H9 (cell line): ENCODE measurements at regions not wholly inside any gene's neighbourhood (a gene's known extent, or its start where the extent isn't known, plus 50 kb on each side); places are given as distances from the start of the nearest gene placed in this dataset.

ENCODE experiments used
- DNase-seq: peaks from one replicate; pipeline ENCODE4 v3.0.0-alpha.2; 2017
- H2AFZ ChIP-seq: one replicate; pipeline ENCODE4 v1.6.1; 2013; ENCODE audit warnings: mild to moderate bottlenecking, low read length, control low read depth, moderate library complexity
- H2AK5ac ChIP-seq: 2 replicates; pipeline ENCODE4 v1.6.1; 2013; ENCODE audit warnings: low read length, control low read depth, mixed read lengths; ENCODE audit not compliant: insufficient read length
- H2BK120ac ChIP-seq: one replicate; pipeline ENCODE4 v1.6.1; 2013; ENCODE audit warnings: low read depth, mild to moderate bottlenecking, low read length, control low read depth, inconsistent platforms; ENCODE audit not compliant: poor library complexity, severe bottlenecking
- H2BK12ac ChIP-seq: 2 replicates; pipeline ENCODE4 v1.6.1; 2013; ENCODE audit warnings: low read length, control low read depth, mixed read lengths, low read depth; ENCODE audit not compliant: insufficient read length
- H2BK15ac ChIP-seq: 2 replicates; pipeline ENCODE4 v1.6.1; 2013; ENCODE audit warnings: low read depth, low read length, control low read depth
- H2BK20ac ChIP-seq: one replicate; pipeline ENCODE4 v1.6.1; 2013; ENCODE audit warnings: low read depth, mild to moderate bottlenecking, low read length, control low read depth, inconsistent platforms; ENCODE audit not compliant: poor library complexity, severe bottlenecking
- H2BK5ac ChIP-seq: 2 replicates; pipeline ENCODE4 v1.6.1; 2013; ENCODE audit warnings: low read length, control low read depth, mixed read lengths; ENCODE audit not compliant: insufficient read length
- H3K14ac ChIP-seq: 2 replicates; pipeline ENCODE4 v1.6.1; 2013; ENCODE audit warnings: low read length, control low read depth; ENCODE audit not compliant: insufficient read depth
- H3K18ac ChIP-seq: 2 replicates; pipeline ENCODE4 v1.6.1; 2013; ENCODE audit warnings: low read depth, mild to moderate bottlenecking, mixed read lengths, low read length, control low read depth; ENCODE audit not compliant: insufficient read length
- H3K23ac ChIP-seq: 2 replicates; pipeline ENCODE4 v1.6.1; 2013; ENCODE audit warnings: low read length, control low read depth, mixed read lengths, low read depth; ENCODE audit not compliant: insufficient read length
- H3K23me2 ChIP-seq: 2 replicates; pipeline ENCODE4 v1.6.1; 2013; ENCODE audit warnings: low read depth, mild to moderate bottlenecking, mixed read lengths, low read length, control low read depth; ENCODE audit not compliant: insufficient read length, poor library complexity, severe bottlenecking
- H3K27ac ChIP-seq: 2 replicates; pipeline ENCODE4 v1.5.1; 2013; ENCODE audit warnings: low read length, control low read depth, mixed read lengths, low read depth; ENCODE audit not compliant: insufficient read length
- H3K27me3 ChIP-seq: 2 replicates; pipeline ENCODE4 v1.6.1; 2013; ENCODE audit warnings: low read length, control low read depth, inconsistent platforms; ENCODE audit not compliant: insufficient read depth
- H3K4ac ChIP-seq: 2 replicates; pipeline ENCODE4 v1.6.1; 2013; ENCODE audit warnings: low read depth, mild to moderate bottlenecking, control low read depth, inconsistent platforms, low read length, moderate library complexity
- H3K4me1 ChIP-seq: 2 replicates; pipeline ENCODE4 v1.6.1; 2013; ENCODE audit warnings: low read length, control low read depth, inconsistent platforms; ENCODE audit not compliant: insufficient read depth
- H3K4me2 ChIP-seq: 2 replicates; pipeline ENCODE4 v1.6.1; 2013; ENCODE audit warnings: low read length, control low read depth, mixed read lengths; ENCODE audit not compliant: insufficient read length, insufficient read depth
- H3K56ac ChIP-seq: 2 replicates; pipeline ENCODE4 v1.6.1; 2013; ENCODE audit warnings: low read depth, mild to moderate bottlenecking, mixed read lengths, low read length, control low read depth; ENCODE audit not compliant: insufficient read length
- H3K79me1 ChIP-seq: 2 replicates; pipeline ENCODE4 v1.6.1; 2013; ENCODE audit warnings: low read depth, mild to moderate bottlenecking, moderate library complexity, low read length, control low read depth, inconsistent platforms; ENCODE audit not compliant: insufficient read depth, poor library complexity, severe bottlenecking
- H3K79me2 ChIP-seq: 2 replicates; pipeline ENCODE4 v1.6.1; 2013; ENCODE audit warnings: low read length, control low read depth, inconsistent platforms; ENCODE audit not compliant: insufficient read depth
- H3K9ac ChIP-seq: 2 replicates; pipeline ENCODE4 v1.6.1; 2013; ENCODE audit warnings: low read length, control low read depth, mixed read lengths; ENCODE audit not compliant: insufficient read length; ENCODE audit errors: extremely low read depth
- H3K9me3 ChIP-seq: one replicate; pipeline ENCODE4 v1.6.1; 2013; ENCODE audit warnings: low read depth, low read length, inconsistent platforms; ENCODE audit not compliant: control insufficient read depth
- H3T11ph ChIP-seq: one replicate; pipeline ENCODE4 v1.6.1; 2013; ENCODE audit warnings: mild to moderate bottlenecking, low read length, control low read depth, inconsistent platforms
- H4K20me1 ChIP-seq: one replicate; pipeline ENCODE4 v1.6.1; 2013; ENCODE audit not compliant: control insufficient read depth, insufficient read length, insufficient read depth
- H4K5ac ChIP-seq: 2 replicates; pipeline ENCODE4 v1.6.1; 2013; ENCODE audit warnings: low read depth, mild to moderate bottlenecking, mixed read lengths, low read length, control low read depth; ENCODE audit not compliant: insufficient read length
- H4K8ac ChIP-seq: replicated peaks from 2 replicates; pipeline ENCODE4 v1.6.1; 2013; ENCODE audit warnings: low read length, control low read depth, mixed read lengths, low read depth; ENCODE audit not compliant: insufficient read length
- H4K91ac ChIP-seq: 2 replicates; pipeline ENCODE4 v1.6.1; 2013; ENCODE audit warnings: low read depth, mild to moderate bottlenecking, moderate library complexity, mixed read lengths, low read length, control low read depth; ENCODE audit not compliant: insufficient read length
- H3K27ac Mint-ChIP-seq, 3 experiments: 2 replicates in 2 of 3; 3 replicates in 1 of 3; pipeline ENCODE4 v1.8.0; 2020 to 2021; ENCODE audit warnings: mixed read lengths in 3 of 3, mild to moderate bottlenecking in 1 of 3, moderate library complexity in 1 of 3
- H3K27me3 Mint-ChIP-seq: 2 replicates; pipeline ENCODE4 v1.8.0; 2021; ENCODE audit warnings: low read depth, mild to moderate bottlenecking, moderate library complexity, mixed read lengths
- H3K36me3 Mint-ChIP-seq, 3 experiments: 2 replicates in 2 of 3; 3 replicates in 1 of 3; pipeline ENCODE4 v1.8.0; 2020 to 2021; ENCODE audit warnings: low read depth in 3 of 3, mixed read lengths in 3 of 3; ENCODE audit not compliant: insufficient read depth in 1 of 3
- H3K4me1 Mint-ChIP-seq, 2 experiments: 2 replicates each; pipeline ENCODE4 v1.8.0; 2020; ENCODE audit warnings: mixed read lengths in 2 of 2
- H3K4me3 Mint-ChIP-seq, 2 experiments: 2 replicates in 1 of 2; 3 replicates in 1 of 2; pipeline ENCODE4 v1.8.0; 2020 to 2021; ENCODE audit warnings: mild to moderate bottlenecking in 2 of 2, mixed read lengths in 2 of 2, moderate library complexity in 1 of 2
- H3K9me3 Mint-ChIP-seq, 2 experiments: 2 replicates in 1 of 2; 3 replicates in 1 of 2; pipeline ENCODE4 v1.8.0; 2020; ENCODE audit warnings: mild to moderate bottlenecking in 2 of 2, mixed read lengths in 2 of 2, moderate library complexity in 1 of 2
- WGBS: extraction: QIAGEN DNeasy Blood & Tissue Kit; methylation state at CpG from one replicate; pipeline ENCODE4 v1.1.7; 2013; ENCODE audit warnings: missing lambda C conversion rate, low lambda C conversion rate, mixed read lengths; ENCODE audit not compliant: insufficient read length; ENCODE audit errors: extremely low coverage; 5-methylcytosine and 5-hydroxymethylcytosine counted together
- TF ChIP-seq, protein P1 (sequence below): fragments of 200-600 bp; sonication (generic); conservative IDR thresholded peaks from 3 replicates; pipeline ENCODE4 v1.8.0; 2021; ENCODE audit warnings: antibody characterized with exemption, mild to moderate bottlenecking

DNA sequence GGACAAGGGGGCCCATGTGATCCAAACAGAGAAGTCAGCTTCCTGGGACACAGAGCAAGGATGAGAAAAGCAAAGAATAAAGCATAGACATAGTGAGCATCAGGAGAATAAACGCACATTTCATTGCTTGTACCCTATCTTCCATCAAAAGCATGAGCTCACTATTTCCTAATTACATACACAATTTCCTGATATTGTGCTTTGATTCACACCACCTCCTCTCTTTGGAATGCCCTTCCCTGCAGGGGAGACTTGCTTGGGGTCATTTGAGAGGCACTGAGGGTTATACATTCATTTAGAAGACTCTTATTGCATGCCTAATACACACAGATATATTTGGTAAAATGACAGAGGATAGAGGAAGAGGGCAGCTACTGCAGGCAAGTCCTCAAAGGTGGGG lies 185.4 kb downstream of the SEC16B start:
- no peak overlapping the region for H3K4ac ChIP-seq
- no peaks in the 10 kb centered on the region for H3K27me3 Mint-ChIP-seq
- no peak overlapping the region for H3K4me3 Mint-ChIP-seq

More for the DNA sequence above, 185.4 kb downstream of the SEC16B start:
- Histone ChIP-seq H3K27ac (no peak overlapping the region), H3T11ph (no peak overlapping the region), H3K79me1 (no peaks in the 10 kb centered on the region), H3K9ac (no peak overlapping the region), H4K91ac (no peak overlapping the region), H4K5ac (no peak overlapping the region), H2AK5ac (no peak overlapping the region), H3K14ac (no peak overlapping the region), H2BK15ac (no peak overlapping the region), H2AFZ (no peak overlapping the region), H4K20me1 (no peaks in the 10 kb centered on the region), H3K27me3 (no peaks in the 10 kb centered on the region), H3K23ac (no peak overlapping the region), H2BK5ac (no peak overlapping the region), H3K79me2 (no peaks in the 10 kb centered on the region), H2BK12ac (no peak overlapping the region), H2BK20ac (no peak overlapping the region), H3K4me2 (no peak overlapping the region), H3K4me1 (peaks cover 2% of the 10 kb centered on the region; the same call in 1 of the 2 replicates), H2BK120ac (no peak overlapping the region), H3K18ac (no peak overlapping the region), H4K8ac (no peak overlapping the region), H3K9me3 (no peaks in the 10 kb centered on the region), H3K56ac (no peak overlapping the region), H3K23me2 (no peaks in the 10 kb centered on the region)
- no peak overlapping the region for H3K27ac Mint-ChIP-seq
- TF ChIP-seq, protein P1, sequence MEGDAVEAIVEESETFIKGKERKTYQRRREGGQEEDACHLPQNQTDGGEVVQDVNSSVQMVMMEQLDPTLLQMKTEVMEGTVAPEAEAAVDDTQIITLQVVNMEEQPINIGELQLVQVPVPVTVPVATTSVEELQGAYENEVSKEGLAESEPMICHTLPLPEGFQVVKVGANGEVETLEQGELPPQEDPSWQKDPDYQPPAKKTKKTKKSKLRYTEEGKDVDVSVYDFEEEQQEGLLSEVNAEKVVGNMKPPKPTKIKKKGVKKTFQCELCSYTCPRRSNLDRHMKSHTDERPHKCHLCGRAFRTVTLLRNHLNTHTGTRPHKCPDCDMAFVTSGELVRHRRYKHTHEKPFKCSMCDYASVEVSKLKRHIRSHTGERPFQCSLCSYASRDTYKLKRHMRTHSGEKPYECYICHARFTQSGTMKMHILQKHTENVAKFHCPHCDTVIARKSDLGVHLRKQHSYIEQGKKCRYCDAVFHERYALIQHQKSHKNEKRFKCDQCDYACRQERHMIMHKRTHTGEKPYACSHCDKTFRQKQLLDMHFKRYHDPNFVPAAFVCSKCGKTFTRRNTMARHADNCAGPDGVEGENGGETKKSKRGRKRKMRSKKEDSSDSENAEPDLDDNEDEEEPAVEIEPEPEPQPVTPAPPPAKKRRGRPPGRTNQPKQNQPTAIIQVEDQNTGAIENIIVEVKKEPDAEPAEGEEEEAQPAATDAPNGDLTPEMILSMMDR, result no peak
- no peaks in the 10 kb centered on the region for H3K9me3 Mint-ChIP-seq
- no CpG with 5 or more reads among the region's 1 CpG for WGBS
- H3K4me1 Mint-ChIP-seq, result peaks cover 14 to 25% of the 10 kb centered on the region in 2 experiments
- no peak for DNase-seq
- H3K36me3 Mint-ChIP-seq, result no peaks in the 10 kb centered on the region; a peak in 1 of 7 replicates
